ENCODE measurements at regions not wholly inside any gene's neighbourhood (a gene's known extent, or its start where the extent isn't known, plus 50 kb on each side); places are given as distances from the start of the nearest gene placed in this dataset.
A peak's percentile ranks its signal among the peaks of the same experiment; 100 is the strongest.

- no peak overlapping the region for H3K27ac ChIP-seq (ENCODE audit: insufficient read depth, low read length)
- H2BK120ac ChIP-seq (ENCODE audit: low read depth, low read length) = no peak overlapping the region
- H3K4ac ChIP-seq (ENCODE audit: low read depth, low read length) = no peak overlapping the region
- WGBS, 2 experiments (ENCODE audit: extremely low coverage in 2 of 2, insufficient read length in 1 of 2) = 8% methylated on average over 11 of the region's 62 CpGs; no CpG with 5 or more reads in 1 of the 2 experiments
- dilution Hi-C loops (cut with HindIII; ENCODE audit: low sequenced_read_pairs, unreplicated experiment) = no loop called here
- peaks cover 59% of the 10 kb centered on the region for H3K27me3 ChIP-seq (ENCODE audit: control insufficient read depth, insufficient read depth, low read length)
- no peaks in the 10 kb centered on the region for H3K36me3 ChIP-seq (ENCODE audit: control insufficient read depth, insufficient read depth, low read length)
- BruUV-seq (replicated peaks) = no TSS peak
- no peak overlapping the region for H3K18ac ChIP-seq (ENCODE audit: low read depth, low read length)
- no peaks in the 10 kb centered on the region for H3K9me1 ChIP-seq (ENCODE audit: insufficient read depth, low read length)
- TF ChIP-seq MAFK (IDR thresholded peaks at IDR 0.05; ENCODE audit: low read depth, low read length) (no peak), RCOR1 (IDR thresholded peaks at IDR 0.05; ENCODE audit: insufficient replicate concordance, low read length) (no peak), RFX5 (IDR thresholded peaks at IDR 0.05; ENCODE audit: low read depth, low read length) (no peak), USF2 (IDR thresholded peaks at IDR 0.05; ENCODE audit: low read depth, low read length) (no peak), NFE2L2 (IDR thresholded peaks at IDR 0.05; ENCODE audit: low read depth, low read length) (no peak), BHLHE40 (IDR thresholded peaks at IDR 0.05; ENCODE audit: low read depth, low read length) (no peak), SMC3 (IDR thresholded peaks at IDR 0.05; ENCODE audit: low read depth, low read length) (no peak), CEBPB (IDR thresholded peaks at IDR 0.05; ENCODE audit: low read depth, low read length) (no peak), CHD1 (IDR thresholded peaks at IDR 0.05; ENCODE audit: low read depth, low read length) (no peak), ELK1 (IDR thresholded peaks at IDR 0.05; ENCODE audit: borderline replicate concordance, low read depth, low read length) (no peak), FOS (IDR thresholded peaks at IDR 0.05; ENCODE audit: low read depth, low read length) (no peak), MAZ (IDR thresholded peaks at IDR 0.05; ENCODE audit: borderline replicate concordance, low read depth, low read length) (no peak), RAD21 (IDR thresholded peaks at IDR 0.05; ENCODE audit: low read length) (no peak), MXI1 (IDR thresholded peaks at IDR 0.05; ENCODE audit: borderline replicate concordance, low read depth, low read length) (no peak), CTCF (conservative IDR thresholded peaks at IDR 0.05; ENCODE audit: low read depth, low read length) (no peak), POLR2A (IDR thresholded peaks at IDR 0.05; ENCODE audit: low read depth, low read length) (no peak)
- no peak overlapping the region for H3K14ac ChIP-seq (replicated peaks; ENCODE audit: low read depth, low read length)
- H3K79me1 ChIP-seq (ENCODE audit: low read depth in 1 of 2, low read length in 2 of 2) = no peaks in the 10 kb centered on the region
- in situ Hi-C loops (cut with MboI; ENCODE audit: low sequenced_read_pairs) = no loop called here
- POLR2A ChIA-PET (ENCODE audit: unreplicated experiment) = no interaction called here
- peak overlapping the region; percentile 50 for H3K4me2 ChIP-seq (ENCODE audit: low read depth, low read length)
- no peak overlapping the region for H3K56ac ChIP-seq (ENCODE audit: extremely low read depth, insufficient read depth, low read length)
- peak overlapping the region; percentile 66 for H2AFZ ChIP-seq (replicated peaks; ENCODE audit: low read length, poor library complexity)
- DNase-seq (no peak), ATAC-seq (ENCODE audit: low read depth) (no peak)
- H4K91ac ChIP-seq (ENCODE audit: insufficient read depth, low read depth, low read length) = no peak overlapping the region
- no peak overlapping the region for H4K8ac ChIP-seq (ENCODE audit: low read depth in 2 of 2, low read length in 2 of 2)
- H4K5ac ChIP-seq (ENCODE audit: low read depth, low read length) = no peak overlapping the region
- H3K4me1 ChIP-seq (ENCODE audit: control insufficient read depth, insufficient read depth, low read length) = peaks cover 4% of the 10 kb centered on the region; the same call in 1 of the 2 replicates
- no peak overlapping the region for H2AK9ac ChIP-seq (replicated peaks; ENCODE audit: low read depth, low read length, poor library complexity)
- H2AK5ac ChIP-seq (ENCODE audit: low read depth, low read length) = no peak overlapping the region
- intact Hi-C loops (cut with micrococcal nuclease) = loop anchor here (10.0 kb wide), 2 partner anchors 283 to 417 kb away; partner anchors contain the start of gene URI1
- no peak overlapping the region for H3K23ac ChIP-seq (ENCODE audit: low read depth, low read length)
- no peaks in the 10 kb centered on the region for H4K20me1 ChIP-seq (ENCODE audit: insufficient read depth, low read length)
- H3K9me3 ChIP-seq (ENCODE audit: control insufficient read depth, insufficient read depth, low read length) = no peaks in the 10 kb centered on the region
- no peak overlapping the region for H3K9ac ChIP-seq (ENCODE audit: low read depth, low read length)
- no peak overlapping the region for H2BK15ac ChIP-seq (ENCODE audit: low read depth, low read length)
- CTCF ChIA-PET = no interaction called here
- peak overlapping the region; percentile 10; the same call in 1 of the 2 replicates for H3K4me3 ChIP-seq (ENCODE audit: insufficient read depth, low read depth, low read length)
- no peak overlapping the region for H2BK5ac ChIP-seq (ENCODE audit: low read depth, low read length, poor library complexity, severe bottlenecking)
- no peak overlapping the region for H2BK20ac ChIP-seq (ENCODE audit: low read depth, low read length)
Measured at GRCh38 chr19:30228113-30228834, 143.9 kb upstream of the ZNF536 start.

All from IMR-90 (cell line).